ENCODE measurements at regions not wholly inside any gene's neighbourhood (a gene's known extent, or its start where the extent isn't known, plus 50 kb on each side); places are given as distances from the start of the nearest gene placed in this dataset.

DNA sequence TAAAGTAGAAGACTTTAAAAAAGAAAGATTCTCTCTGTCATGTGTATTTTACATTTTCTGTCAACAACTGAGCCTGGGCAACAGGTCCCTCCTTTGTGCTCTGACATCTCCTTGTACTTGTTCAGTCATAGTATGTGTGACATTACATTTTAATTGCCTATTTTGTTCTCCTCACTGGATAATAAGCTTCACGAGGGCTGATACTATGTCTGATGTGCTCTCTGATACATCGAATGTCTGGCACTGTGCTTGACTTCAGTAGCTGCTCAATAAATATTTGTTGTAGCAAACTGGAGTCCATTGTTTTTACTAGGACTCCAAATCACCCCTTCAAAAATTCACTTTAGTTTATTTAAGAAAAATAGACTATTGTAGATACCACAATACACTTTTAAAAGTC, 482.0 kb downstream of the RASEF start:
- TF ChIP-seq, protein P1, sequence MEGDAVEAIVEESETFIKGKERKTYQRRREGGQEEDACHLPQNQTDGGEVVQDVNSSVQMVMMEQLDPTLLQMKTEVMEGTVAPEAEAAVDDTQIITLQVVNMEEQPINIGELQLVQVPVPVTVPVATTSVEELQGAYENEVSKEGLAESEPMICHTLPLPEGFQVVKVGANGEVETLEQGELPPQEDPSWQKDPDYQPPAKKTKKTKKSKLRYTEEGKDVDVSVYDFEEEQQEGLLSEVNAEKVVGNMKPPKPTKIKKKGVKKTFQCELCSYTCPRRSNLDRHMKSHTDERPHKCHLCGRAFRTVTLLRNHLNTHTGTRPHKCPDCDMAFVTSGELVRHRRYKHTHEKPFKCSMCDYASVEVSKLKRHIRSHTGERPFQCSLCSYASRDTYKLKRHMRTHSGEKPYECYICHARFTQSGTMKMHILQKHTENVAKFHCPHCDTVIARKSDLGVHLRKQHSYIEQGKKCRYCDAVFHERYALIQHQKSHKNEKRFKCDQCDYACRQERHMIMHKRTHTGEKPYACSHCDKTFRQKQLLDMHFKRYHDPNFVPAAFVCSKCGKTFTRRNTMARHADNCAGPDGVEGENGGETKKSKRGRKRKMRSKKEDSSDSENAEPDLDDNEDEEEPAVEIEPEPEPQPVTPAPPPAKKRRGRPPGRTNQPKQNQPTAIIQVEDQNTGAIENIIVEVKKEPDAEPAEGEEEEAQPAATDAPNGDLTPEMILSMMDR (IDR thresholded peaks at IDR 0.05) = no peak
- no peak for TF ChIP-seq EP300 (IDR thresholded peaks at IDR 0.05)
- TF ChIP-seq POLR2A (IDR thresholded peaks at IDR 0.05) = no peak
- no peak for TF ChIP-seq POLR2AphosphoS5 (IDR thresholded peaks at IDR 0.05)

All from suprapubic skin (tissue), 4 donors.